ENCODE measurements at regions not wholly inside any gene's neighbourhood (a gene's known extent, or its start where the extent isn't known, plus 50 kb on each side); places are given as distances from the start of the nearest gene placed in this dataset.
"Not testable (repeated sequence)": the region's sequence is repeated elsewhere in the genome, so short reads cannot be mapped to it uniquely, and the experiment has no call there.

- no peaks in the 10 kb centered on the region for H4K20me1 ChIP-seq (ENCODE audit: control insufficient read depth, insufficient read depth)
- ATAC-seq (no peak), DNase-seq (ENCODE audit: low read depth, low spot score) (no peak), FAIRE-seq (no peak)
- ChIA-PET SMC1A (ENCODE audit: uncharacterized antibody, unreplicated experiment) (interaction anchor here (0.7 kb wide), 1 partner anchor 9 kb away, joined by 3 read pairs; no protein-coding TSS in a partner anchor), RAD21 (ENCODE audit: unreplicated experiment) (no interaction called here), CTCF (interaction anchor here (1.1 kb wide), 1 partner anchor 29 kb away, joined by 3 read pairs; no protein-coding TSS in a partner anchor), POLR2A (no interaction called here)
- 59% methylated on average over 3 of the region's 3 CpGs for WGBS (ENCODE audit: insufficient coverage, insufficient replicate concordance, low lambda C conversion rate, missing lambda C conversion rate)
- no peak overlapping the region for H3K4me2 ChIP-seq (ENCODE audit: control insufficient read depth, insufficient read depth)
- intact Hi-C loops (cut with micrococcal nuclease; ENCODE audit: unreplicated experiment) (no loop called here), in situ Hi-C loops (cut with MboI) (no loop called here)
- H3K27ac ChIP-seq (ENCODE audit: control insufficient read depth, insufficient read depth): no peak overlapping the region
- H3K4me1 ChIP-seq (ENCODE audit: control insufficient read depth, insufficient read depth, low read length): no peaks in the 10 kb centered on the region
- TF ChIP-seq HCFC1 (IDR thresholded peaks at IDR 0.05; ENCODE audit: low read length) (no peak), USF2 (IDR thresholded peaks at IDR 0.05; ENCODE audit: borderline replicate concordance, low read depth, low read length) (no peak), ZNF622 (IDR thresholded peaks at IDR 0.05) (no peak), TCF7 (IDR thresholded peaks at IDR 0.05; ENCODE audit: borderline replicate concordance) (no peak), KLF5 (IDR thresholded peaks at IDR 0.05; ENCODE audit: partially characterized antibody) (no peak)
- BruUV-seq (replicated peaks): no TSS peak
- H3K36me3 ChIP-seq (ENCODE audit: control insufficient read depth in 2 of 2, insufficient read depth in 2 of 2, low read length in 1 of 2): no peaks in the 10 kb centered on the region
- H3K79me2 ChIP-seq (ENCODE audit: control insufficient read depth, insufficient read depth, low read length): no peaks in the 10 kb centered on the region
- no peaks in the 10 kb centered on the region for H3K9me3 ChIP-seq (replicated peaks; ENCODE audit: control insufficient read depth, insufficient read depth, low read length)
- no peak overlapping the region for H3K4me3 ChIP-seq
- no peak overlapping the region for H2AFZ ChIP-seq (ENCODE audit: control insufficient read depth, low read depth, low read length)
- H3K9ac ChIP-seq (ENCODE audit: control insufficient read depth, insufficient read depth, low read length): no peak overlapping the region
- no peaks in the 10 kb centered on the region for H3K27me3 ChIP-seq (replicated peaks in 1 of 2; ENCODE audit: control insufficient read depth in 2 of 2, insufficient read depth in 2 of 2, low read length in 1 of 2)
These were observed 535.5 kb downstream of the FLRT2 start for GRCh38 chr14:86065407-86065806.

GRCh38 chr14:86064595-86064994 lies 534.7 kb downstream of the FLRT2 start:
- POLR2A ChIA-PET; BruUV-seq (replicated peaks); H3K4me1 ChIP-seq (ENCODE audit: control insufficient read depth, insufficient read depth, low read length); H4K20me1 ChIP-seq (ENCODE audit: control insufficient read depth, insufficient read depth); H3K79me2 ChIP-seq (ENCODE audit: control insufficient read depth, insufficient read depth, low read length); DNase-seq (ENCODE audit: low read depth, low spot score); H3K4me2 ChIP-seq (ENCODE audit: control insufficient read depth, insufficient read depth); intact Hi-C loops (cut with micrococcal nuclease; ENCODE audit: unreplicated experiment); ATAC-seq; RAD21 ChIA-PET (ENCODE audit: unreplicated experiment); in situ Hi-C loops (cut with MboI); H3K9me3 ChIP-seq (replicated peaks; ENCODE audit: control insufficient read depth, insufficient read depth, low read length); FAIRE-seq; H2AFZ ChIP-seq (ENCODE audit: control insufficient read depth, low read depth, low read length); H3K36me3 ChIP-seq (ENCODE audit: control insufficient read depth in 2 of 2, insufficient read depth in 2 of 2, low read length in 1 of 2); H3K27ac ChIP-seq (ENCODE audit: control insufficient read depth, insufficient read depth); H3K4me3 ChIP-seq; H3K27me3 ChIP-seq (replicated peaks in 1 of 2; ENCODE audit: control insufficient read depth in 2 of 2, insufficient read depth in 2 of 2, low read length in 1 of 2); H3K9ac ChIP-seq (ENCODE audit: control insufficient read depth, insufficient read depth, low read length): not testable (repeated sequence)
- ChIA-PET SMC1A (ENCODE audit: uncharacterized antibody, unreplicated experiment) (interaction anchor here (0.6 kb wide), 1 partner anchor 292 kb away, joined by 3 read pairs; no protein-coding TSS in a partner anchor), CTCF (interaction anchor here (1.1 kb wide), 1 partner anchor 29 kb away, joined by 3 read pairs; no protein-coding TSS in a partner anchor)
